Inferior parietal cortex (tissue), 1 donor: ENCODE measurements at regions not wholly inside any gene's neighbourhood (a gene's known extent, or its start where the extent isn't known, plus 50 kb on each side); places are given as distances from the start of the nearest gene placed in this dataset.

Experiments used
- DNase-seq: peaks from one replicate; pipeline ENCODE4 v3.0.0-alpha.2; 2016; ENCODE audit errors: extremely low spot score

GRCh38 chr2:16319551-16320121 lies 346.0 kb downstream of the CYRIA start:
- DNase-seq: no peak

GRCh38 chr2:16318474-16319195 lies 347.0 kb downstream of the CYRIA start:
- DNase-seq: no peak

GRCh38 chr2:16318051-16318450 lies 347.6 kb downstream of the CYRIA start:
- DNase-seq: no peak

- no peak for DNase-seq
These were observed 348.3 kb downstream of the CYRIA start for GRCh38 chr2:16317211-16317830.

- no peak for DNase-seq
These were observed 349.0 kb downstream of the CYRIA start for GRCh38 chr2:16316456-16317210.

- DNase-seq: no peak
These were observed 349.7 kb downstream of the CYRIA start for GRCh38 chr2:16315908-16316307.

- DNase-seq: no peak
These were observed 350.2 kb downstream of the CYRIA start for GRCh38 chr2:16315458-16315835.

GRCh38 chr2:16314691-16315457 lies 350.8 kb downstream of the CYRIA start:
- DNase-seq: no peak

- no peak for DNase-seq
These were observed 351.6 kb downstream of the CYRIA start for GRCh38 chr2:16314001-16314400.

GRCh38 chr2:16313235-16313975 lies 352.2 kb downstream of the CYRIA start:
- DNase-seq: no peak

GRCh38 chr2:16312771-16313170 lies 352.9 kb downstream of the CYRIA start:
- DNase-seq: no peak

GRCh38 chr2:16311521-16312440 lies 353.9 kb downstream of the CYRIA start:
- DNase-seq: no peak

GRCh38 chr2:16308816-16309215 lies 356.8 kb downstream of the CYRIA start:
- DNase-seq: no peak

- no peak for DNase-seq
These were observed 360.6 kb downstream of the CYRIA start for GRCh38 chr2:16304876-16305590.

GRCh38 chr2:16303761-16304160 lies 361.9 kb downstream of the CYRIA start:
- DNase-seq: no peak

GRCh38 chr2:16303273-16303577 lies 362.4 kb downstream of the CYRIA start:
- no peak for DNase-seq

GRCh38 chr2:16302431-16303272 lies 362.3 kb downstream of the MYCN start:
- no peak for DNase-seq

GRCh38 chr2:16301961-16302360 lies 361.6 kb downstream of the MYCN start:
- no peak for DNase-seq

- DNase-seq: no peak
These were observed 358.5 kb downstream of the MYCN start for GRCh38 chr2:16298866-16299265.
